Activated CD8-positive, alpha-beta memory T cell treated with anti-CD3 and anti-CD28 coated beads, Interleukin-2, amount 50 U/mL, for 1 hour (primary cell): ENCODE measurements at regions not wholly inside any gene's neighbourhood (a gene's known extent, or its start where the extent isn't known, plus 50 kb on each side); places are given as distances from the start of the nearest gene placed in this dataset.

Experiments used
- DNase-seq: peaks from one replicate; pipeline ENCODE4 v3.0.0-alpha.2; 2020; ENCODE audit errors: extremely low read depth

- DNase-seq: no peak
Measured at GRCh38 chr3:18295171-18295920, 129.8 kb downstream of the SATB1 start.

GRCh38 chr3:18290157-18290556 is 135.0 kb downstream of the SATB1 start:
- no peak for DNase-seq

GRCh38 chr3:18288243-18288642 is 136.9 kb downstream of the SATB1 start:
- no peak for DNase-seq

GRCh38 chr3:18284716-18285115 is 140.4 kb downstream of the SATB1 start:
- no peak for DNase-seq

- no peak for DNase-seq
Measured at GRCh38 chr3:18283680-18284079, 141.5 kb downstream of the SATB1 start.

- no peak for DNase-seq
Measured at GRCh38 chr3:18282507-18282906, 142.6 kb downstream of the SATB1 start.

- no peak for DNase-seq
Measured at GRCh38 chr3:18279226-18279737, 145.9 kb downstream of the SATB1 start.

GRCh38 chr3:18264853-18265252 is 160.3 kb downstream of the SATB1 start:
- no peak for DNase-seq

- DNase-seq: no peak
Measured at GRCh38 chr3:18264361-18264760, 160.8 kb downstream of the SATB1 start.

GRCh38 chr3:18258492-18258891 is 166.6 kb downstream of the SATB1 start:
- DNase-seq: no peak

GRCh38 chr3:18252578-18252977 is 172.6 kb downstream of the SATB1 start:
- no peak for DNase-seq

GRCh38 chr3:18250991-18251390 is 174.1 kb downstream of the SATB1 start:
- no peak for DNase-seq

- DNase-seq: no peak
Measured at GRCh38 chr3:18249126-18249525, 176.0 kb downstream of the SATB1 start.

- no peak for DNase-seq
Measured at GRCh38 chr3:18247776-18248310, 177.3 kb downstream of the SATB1 start.

GRCh38 chr3:18247139-18247695 is 177.9 kb downstream of the SATB1 start:
- no peak for DNase-seq

GRCh38 chr3:18246336-18247060 is 178.6 kb downstream of the SATB1 start:
- no peak for DNase-seq

GRCh38 chr3:18245721-18246120 is 179.4 kb downstream of the SATB1 start:
- no peak for DNase-seq

- no peak for DNase-seq
Measured at GRCh38 chr3:18241837-18242236, 183.3 kb downstream of the SATB1 start.

- no peak for DNase-seq
Measured at GRCh38 chr3:18239674-18240073, 185.5 kb downstream of the SATB1 start.

GRCh38 chr3:18238746-18239331 is 186.3 kb downstream of the SATB1 start:
- no peak for DNase-seq

GRCh38 chr3:18238332-18238731 is 186.8 kb downstream of the SATB1 start:
- DNase-seq: no peak
